IMR-90 (cell line): ENCODE measurements at regions not wholly inside any gene's neighbourhood (a gene's known extent, or its start where the extent isn't known, plus 50 kb on each side); places are given as distances from the start of the nearest gene placed in this dataset.

Source experiments
- ATAC-seq: fragments of 200-7000 bp; cut with Tn5 transposase; 2 replicates; pipeline ENCODE4 v1.9.1; 2020; ENCODE audit warnings: low read depth, mild to moderate bottlenecking, moderate library complexity
- BruUV-seq: library from RNA; stranded (reverse); fragments of 400-500 nt; replicated peaks from 2 replicates; lab custom pipeline; 2021; lab: Mats Ljungman, UMichigan
- CTCF ChIA-PET: fragments of 300-600 bp; formaldehyde crosslinking; extraction: SDS; loops from one replicate; lab custom pipeline; 2021; ENCODE audit warnings: antibody characterized with exemption; lab: Yijun Ruan, JAX
- POLR2A ChIA-PET: fragments of 300-600 bp; sonication (Branson Sonifier 250); formaldehyde crosslinking; loops from one replicate; lab custom pipeline; 2022; ENCODE audit warnings: antibody characterized with exemption; ENCODE audit not compliant: unreplicated experiment; lab: Charles Lee
- DNase-seq: peaks from one replicate; pipeline ENCODE4 v3.0.0; 2013
- H2AFZ ChIP-seq: replicated peaks from 2 replicates; pipeline ENCODE3; 2013; ENCODE audit warnings: low read length, mild to moderate bottlenecking; ENCODE audit not compliant: poor library complexity
- H2AK5ac ChIP-seq: 2 replicates; pipeline ENCODE4 v1.6.1; 2013; ENCODE audit warnings: low read depth, low read length, inconsistent platforms
- H2AK9ac ChIP-seq: replicated peaks from 2 replicates; pipeline ENCODE3; 2013; ENCODE audit warnings: mild to moderate bottlenecking, low read depth, low read length, moderate library complexity; ENCODE audit not compliant: poor library complexity
- H2BK120ac ChIP-seq: 2 replicates; pipeline ENCODE4 v1.6.1; 2013; ENCODE audit warnings: low read depth, low read length, inconsistent platforms
- H2BK15ac ChIP-seq: 3 replicates; pipeline ENCODE4 v1.6.1; 2013; ENCODE audit warnings: low read depth, low read length, inconsistent platforms
- H2BK20ac ChIP-seq: 2 replicates; pipeline ENCODE4 v1.6.1; 2013; ENCODE audit warnings: low read depth, mild to moderate bottlenecking, inconsistent platforms, low read length, moderate library complexity
- H2BK5ac ChIP-seq: 2 replicates; pipeline ENCODE4 v1.6.1; 2013; ENCODE audit warnings: mild to moderate bottlenecking, low read depth, low read length, inconsistent platforms; ENCODE audit not compliant: poor library complexity, severe bottlenecking
- H3K14ac ChIP-seq: replicated peaks from 2 replicates; pipeline ENCODE4 v1.6.1; 2013; ENCODE audit warnings: low read depth, low read length, inconsistent platforms
- H3K18ac ChIP-seq: 2 replicates; pipeline ENCODE4 v1.6.1; 2013; ENCODE audit warnings: low read depth, low read length, control low read depth
- H3K23ac ChIP-seq: 2 replicates; pipeline ENCODE4 v1.6.1; 2013; ENCODE audit warnings: low read depth, low read length, inconsistent platforms
- H3K27ac ChIP-seq: 2 replicates; pipeline ENCODE4 v1.5.1; 2013; ENCODE audit warnings: mild to moderate bottlenecking, control low read depth, low read length; ENCODE audit not compliant: insufficient read depth
- H3K27me3 ChIP-seq: 2 replicates; pipeline ENCODE4 v1.6.1; 2013; ENCODE audit warnings: low read length; ENCODE audit not compliant: control insufficient read depth, insufficient read depth
- H3K36me3 ChIP-seq: 2 replicates; pipeline ENCODE4 v1.6.1; 2013; ENCODE audit warnings: low read length, mixed read lengths; ENCODE audit not compliant: control insufficient read depth, insufficient read depth
- H3K4ac ChIP-seq: 2 replicates; pipeline ENCODE4 v1.6.1; 2013; ENCODE audit warnings: low read depth, low read length, inconsistent platforms
- H3K4me1 ChIP-seq: 2 replicates; pipeline ENCODE4 v1.6.1; 2013; ENCODE audit warnings: low read length, mixed read lengths; ENCODE audit not compliant: control insufficient read depth, insufficient read depth
- H3K4me2 ChIP-seq: 2 replicates; pipeline ENCODE4 v1.6.1; 2013; ENCODE audit warnings: low read depth, mild to moderate bottlenecking, control low read depth, low read length, moderate library complexity
- H3K4me3 ChIP-seq: 2 replicates; pipeline ENCODE4 v1.5.1; 2013; ENCODE audit warnings: low read depth, mild to moderate bottlenecking, control low read depth, low read length, moderate library complexity; ENCODE audit not compliant: insufficient read depth
- H3K56ac ChIP-seq: 2 replicates; pipeline ENCODE4 v1.6.1; 2013; ENCODE audit warnings: low read length, inconsistent platforms; ENCODE audit not compliant: insufficient read depth; ENCODE audit errors: extremely low read depth
- H3K79me1 ChIP-seq, 2 experiments: 2 replicates each; pipeline ENCODE4 v1.6.1; 2013; ENCODE audit warnings: low read length in 2 of 2, inconsistent platforms in 1 of 2, low read depth in 1 of 2
- H3K9ac ChIP-seq: 2 replicates; pipeline ENCODE4 v1.6.1; 2013; ENCODE audit warnings: low read depth, low read length, control low read depth
- H3K9me1 ChIP-seq: 2 replicates; pipeline ENCODE4 v1.6.1; 2013; ENCODE audit warnings: low read length, inconsistent platforms; ENCODE audit not compliant: insufficient read depth
- H3K9me3 ChIP-seq: 2 replicates; pipeline ENCODE4 v1.6.1; 2013; ENCODE audit warnings: low read length; ENCODE audit not compliant: control insufficient read depth, insufficient read depth
- H4K20me1 ChIP-seq: 2 replicates; pipeline ENCODE4 v1.6.1; 2013; ENCODE audit warnings: low read length, inconsistent platforms; ENCODE audit not compliant: insufficient read depth
- H4K5ac ChIP-seq: 2 replicates; pipeline ENCODE4 v1.6.1; 2013; ENCODE audit warnings: mild to moderate bottlenecking, low read depth, low read length, control low read depth
- H4K8ac ChIP-seq, 2 experiments: 2 replicates each; pipeline ENCODE4 v1.6.1; 2013; ENCODE audit warnings: low read depth in 2 of 2, low read length in 2 of 2, control low read depth in 1 of 2, inconsistent platforms in 1 of 2
- H4K91ac ChIP-seq: 2 replicates; pipeline ENCODE4 v1.6.1; 2013; ENCODE audit warnings: low read depth, low read length, inconsistent platforms; ENCODE audit not compliant: insufficient read depth
- BHLHE40 ChIP-seq: fragments of 150-350 bp; IDR thresholded peaks from 2 replicates; pipeline ENCODE4 v1.6.1; 2016; ENCODE audit warnings: mild to moderate bottlenecking, low read depth, low read length
- CEBPB ChIP-seq: IDR thresholded peaks from 2 replicates; pipeline ENCODE4 v1.6.1; 2012; ENCODE audit warnings: low read depth, low read length, improper control_type of control experiment
- CHD1 ChIP-seq: IDR thresholded peaks from 2 replicates; pipeline ENCODE4 v1.6.1; 2012; ENCODE audit warnings: low read depth, low read length, improper control_type of control experiment
- FOS ChIP-seq: fragments of 150-350 bp; IDR thresholded peaks from 2 replicates; pipeline ENCODE4 v1.6.1; 2016; ENCODE audit warnings: low read depth, low read length
- MAFK ChIP-seq: IDR thresholded peaks from 2 replicates; pipeline ENCODE4 v1.6.1; 2012; ENCODE audit warnings: low read depth, low read length, improper control_type of control experiment
- RAD21 ChIP-seq: IDR thresholded peaks from 2 replicates; pipeline ENCODE4 v1.6.1; 2012; ENCODE audit warnings: low read length, improper control_type of control experiment
- RCOR1 ChIP-seq: IDR thresholded peaks from 2 replicates; pipeline ENCODE4 v1.6.1; 2012; ENCODE audit warnings: mild to moderate bottlenecking, low read length, improper control_type of control experiment; ENCODE audit not compliant: insufficient replicate concordance
- RFX5 ChIP-seq: IDR thresholded peaks from 2 replicates; pipeline ENCODE4 v1.8.0; 2012; ENCODE audit warnings: low read depth, mild to moderate bottlenecking, low read length, moderate library complexity
- dilution Hi-C: fragments of 300-500 bp; cut with HindIII; formaldehyde crosslinking; loops from one replicate; pipeline ENCODE4 v1.14.3; 2018; ENCODE audit warnings: low sequenced_read_pairs; ENCODE audit not compliant: unreplicated experiment
- in situ Hi-C: fragments of 300-500 bp; cut with MboI; formaldehyde crosslinking; loops from 3 replicates; pipeline ENCODE4 v1.14.3; 2019; ENCODE audit warnings: low sequenced_read_pairs, inconsistent platforms, mixed read lengths
- intact Hi-C: fragments of 100-400 bp; cut with micrococcal nuclease; formaldehyde crosslinking; loops from 2 replicates; pipeline ENCODE4 v1.10.0; 2022
- TF ChIP-seq, protein P1 (sequence below): conservative IDR thresholded peaks from 2 replicates; pipeline ENCODE4 v1.5.1; 2012; ENCODE audit warnings: mild to moderate bottlenecking, low read depth, low read length, improper control_type of control experiment
- TF ChIP-seq, protein P2 (sequence below): fragments of 150-350 bp; IDR thresholded peaks from 2 replicates; pipeline ENCODE4 v1.6.1; 2017; ENCODE audit warnings: mild to moderate bottlenecking, antibody characterized with exemption, low read length, low read depth
- TF ChIP-seq, protein P3 (sequence below): fragments of 150-350 bp; IDR thresholded peaks from 2 replicates; pipeline ENCODE4 v1.6.1; 2016; ENCODE audit warnings: low read depth, mild to moderate bottlenecking, low read length, moderate library complexity, borderline replicate concordance

DNA sequence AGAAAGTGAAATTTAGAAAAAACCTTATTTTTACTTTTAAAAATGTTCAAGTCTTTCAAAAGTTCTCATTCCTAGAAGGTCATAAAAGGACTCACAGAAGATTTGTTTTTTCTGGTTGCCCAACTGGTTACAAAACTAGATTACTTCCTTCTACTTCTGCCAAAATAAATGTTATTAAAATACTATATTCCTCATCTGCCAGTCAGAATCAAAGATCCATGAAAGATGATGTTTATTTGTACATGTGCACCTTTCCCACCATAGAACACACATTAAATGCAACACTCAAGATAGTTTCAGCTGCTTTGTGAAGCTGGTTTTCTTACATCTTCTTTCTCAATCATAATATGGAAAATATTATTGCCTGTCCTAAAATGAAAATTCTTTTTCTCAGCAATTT lies 465.4 kb downstream of the ETV1 start:
- no peak overlapping the region for H3K27ac ChIP-seq
- no peaks in the 10 kb centered on the region for H3K9me1 ChIP-seq
- no peak overlapping the region for H2BK20ac ChIP-seq
- H4K8ac ChIP-seq, result no peak overlapping the region
- H3K56ac ChIP-seq, result no peak overlapping the region
- no peak overlapping the region for H2AFZ ChIP-seq
- no peak overlapping the region for H2AK9ac ChIP-seq
- no peak overlapping the region for H3K23ac ChIP-seq
- H3K14ac ChIP-seq, result no peak overlapping the region
- H3K27me3 ChIP-seq, result no peaks in the 10 kb centered on the region
- H2BK5ac ChIP-seq, result no peak overlapping the region
- H3K9me3 ChIP-seq, result no peaks in the 10 kb centered on the region
- intact Hi-C loops, result loop anchor here (2.0 kb wide), 2 partner anchors 219 to 399 kb away; no protein-coding TSS in a partner anchor
- H3K4me2 ChIP-seq, result no peak overlapping the region
- H2AK5ac ChIP-seq, result no peak overlapping the region
- H3K79me1 ChIP-seq, result no peaks in the 10 kb centered on the region
- no peaks in the 10 kb centered on the region for H3K4me1 ChIP-seq
- H3K18ac ChIP-seq, result no peak overlapping the region
- DNase-seq (no peak), ATAC-seq (no peak)
- H3K36me3 ChIP-seq, result no peaks in the 10 kb centered on the region
- no peaks in the 10 kb centered on the region for H4K20me1 ChIP-seq
- ChIA-PET POLR2A (no interaction called here), CTCF (interaction anchor here (0.7 to 1.0 kb wide), 2 partner anchors 162 to 241 kb away, joined by 3 to 4 read pairs; no protein-coding TSS in a partner anchor)
- in situ Hi-C loops, result loop anchor here (10.0 kb wide), 1 partner anchor 931 kb away; no protein-coding TSS in a partner anchor
- H4K5ac ChIP-seq, result no peak overlapping the region
- no peak for TF ChIP-seq RAD21
- TF ChIP-seq, protein P1, sequence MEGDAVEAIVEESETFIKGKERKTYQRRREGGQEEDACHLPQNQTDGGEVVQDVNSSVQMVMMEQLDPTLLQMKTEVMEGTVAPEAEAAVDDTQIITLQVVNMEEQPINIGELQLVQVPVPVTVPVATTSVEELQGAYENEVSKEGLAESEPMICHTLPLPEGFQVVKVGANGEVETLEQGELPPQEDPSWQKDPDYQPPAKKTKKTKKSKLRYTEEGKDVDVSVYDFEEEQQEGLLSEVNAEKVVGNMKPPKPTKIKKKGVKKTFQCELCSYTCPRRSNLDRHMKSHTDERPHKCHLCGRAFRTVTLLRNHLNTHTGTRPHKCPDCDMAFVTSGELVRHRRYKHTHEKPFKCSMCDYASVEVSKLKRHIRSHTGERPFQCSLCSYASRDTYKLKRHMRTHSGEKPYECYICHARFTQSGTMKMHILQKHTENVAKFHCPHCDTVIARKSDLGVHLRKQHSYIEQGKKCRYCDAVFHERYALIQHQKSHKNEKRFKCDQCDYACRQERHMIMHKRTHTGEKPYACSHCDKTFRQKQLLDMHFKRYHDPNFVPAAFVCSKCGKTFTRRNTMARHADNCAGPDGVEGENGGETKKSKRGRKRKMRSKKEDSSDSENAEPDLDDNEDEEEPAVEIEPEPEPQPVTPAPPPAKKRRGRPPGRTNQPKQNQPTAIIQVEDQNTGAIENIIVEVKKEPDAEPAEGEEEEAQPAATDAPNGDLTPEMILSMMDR, result no peak
- TF ChIP-seq FOS, result no peak
- TF ChIP-seq CHD1, result no peak
- TF ChIP-seq, protein P2, sequence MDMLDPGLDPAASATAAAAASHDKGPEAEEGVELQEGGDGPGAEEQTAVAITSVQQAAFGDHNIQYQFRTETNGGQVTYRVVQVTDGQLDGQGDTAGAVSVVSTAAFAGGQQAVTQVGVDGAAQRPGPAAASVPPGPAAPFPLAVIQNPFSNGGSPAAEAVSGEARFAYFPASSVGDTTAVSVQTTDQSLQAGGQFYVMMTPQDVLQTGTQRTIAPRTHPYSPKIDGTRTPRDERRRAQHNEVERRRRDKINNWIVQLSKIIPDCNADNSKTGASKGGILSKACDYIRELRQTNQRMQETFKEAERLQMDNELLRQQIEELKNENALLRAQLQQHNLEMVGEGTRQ, result no peak
- TF ChIP-seq, protein P3, sequence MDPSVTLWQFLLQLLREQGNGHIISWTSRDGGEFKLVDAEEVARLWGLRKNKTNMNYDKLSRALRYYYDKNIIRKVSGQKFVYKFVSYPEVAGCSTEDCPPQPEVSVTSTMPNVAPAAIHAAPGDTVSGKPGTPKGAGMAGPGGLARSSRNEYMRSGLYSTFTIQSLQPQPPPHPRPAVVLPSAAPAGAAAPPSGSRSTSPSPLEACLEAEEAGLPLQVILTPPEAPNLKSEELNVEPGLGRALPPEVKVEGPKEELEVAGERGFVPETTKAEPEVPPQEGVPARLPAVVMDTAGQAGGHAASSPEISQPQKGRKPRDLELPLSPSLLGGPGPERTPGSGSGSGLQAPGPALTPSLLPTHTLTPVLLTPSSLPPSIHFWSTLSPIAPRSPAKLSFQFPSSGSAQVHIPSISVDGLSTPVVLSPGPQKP, result no peak
- TF ChIP-seq RFX5, result no peak
- no peak for TF ChIP-seq CEBPB
- no peak for TF ChIP-seq RCOR1
- no peak for TF ChIP-seq MAFK
- no peak for TF ChIP-seq BHLHE40
- no peak overlapping the region for H4K91ac ChIP-seq
- H3K4ac ChIP-seq, result no peak overlapping the region
- no peak overlapping the region for H3K9ac ChIP-seq
- no TSS peak for BruUV-seq
- no peak overlapping the region for H3K4me3 ChIP-seq
- dilution Hi-C loops, result no loop called here
- H2BK120ac ChIP-seq, result no peak overlapping the region
- no peak overlapping the region for H2BK15ac ChIP-seq
